ENCODE measurements at regions not wholly inside any gene's neighbourhood (a gene's known extent, or its start where the extent isn't known, plus 50 kb on each side); places are given as distances from the start of the nearest gene placed in this dataset.

GRCh38 chr3:118400886-118401285 lies 633.8 kb downstream of the IGSF11 start:
- TF ChIP-seq POLR2AphosphoS5 (IDR thresholded peaks at IDR 0.05; ENCODE audit: low read depth, low read length) (no peak), TAF1 (IDR thresholded peaks at IDR 0.05; ENCODE audit: borderline replicate concordance, insufficient read depth, low read length) (no peak), SIN3A (IDR thresholded peaks at IDR 0.05; ENCODE audit: borderline replicate concordance, insufficient read depth, low read length) (no peak), FOXP2 (optimal IDR thresholded peaks at IDR 0.05; ENCODE audit: borderline replicate concordance, extremely low read depth, extremely low read length, insufficient read depth) (no peak)
- TF ChIP-seq, protein P1, sequence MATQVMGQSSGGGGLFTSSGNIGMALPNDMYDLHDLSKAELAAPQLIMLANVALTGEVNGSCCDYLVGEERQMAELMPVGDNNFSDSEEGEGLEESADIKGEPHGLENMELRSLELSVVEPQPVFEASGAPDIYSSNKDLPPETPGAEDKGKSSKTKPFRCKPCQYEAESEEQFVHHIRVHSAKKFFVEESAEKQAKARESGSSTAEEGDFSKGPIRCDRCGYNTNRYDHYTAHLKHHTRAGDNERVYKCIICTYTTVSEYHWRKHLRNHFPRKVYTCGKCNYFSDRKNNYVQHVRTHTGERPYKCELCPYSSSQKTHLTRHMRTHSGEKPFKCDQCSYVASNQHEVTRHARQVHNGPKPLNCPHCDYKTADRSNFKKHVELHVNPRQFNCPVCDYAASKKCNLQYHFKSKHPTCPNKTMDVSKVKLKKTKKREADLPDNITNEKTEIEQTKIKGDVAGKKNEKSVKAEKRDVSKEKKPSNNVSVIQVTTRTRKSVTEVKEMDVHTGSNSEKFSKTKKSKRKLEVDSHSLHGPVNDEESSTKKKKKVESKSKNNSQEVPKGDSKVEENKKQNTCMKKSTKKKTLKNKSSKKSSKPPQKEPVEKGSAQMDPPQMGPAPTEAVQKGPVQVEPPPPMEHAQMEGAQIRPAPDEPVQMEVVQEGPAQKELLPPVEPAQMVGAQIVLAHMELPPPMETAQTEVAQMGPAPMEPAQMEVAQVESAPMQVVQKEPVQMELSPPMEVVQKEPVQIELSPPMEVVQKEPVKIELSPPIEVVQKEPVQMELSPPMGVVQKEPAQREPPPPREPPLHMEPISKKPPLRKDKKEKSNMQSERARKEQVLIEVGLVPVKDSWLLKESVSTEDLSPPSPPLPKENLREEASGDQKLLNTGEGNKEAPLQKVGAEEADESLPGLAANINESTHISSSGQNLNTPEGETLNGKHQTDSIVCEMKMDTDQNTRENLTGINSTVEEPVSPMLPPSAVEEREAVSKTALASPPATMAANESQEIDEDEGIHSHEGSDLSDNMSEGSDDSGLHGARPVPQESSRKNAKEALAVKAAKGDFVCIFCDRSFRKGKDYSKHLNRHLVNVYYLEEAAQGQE (IDR thresholded peaks at IDR 0.05; ENCODE audit: insufficient read depth in 1 of 2, low read depth in 2 of 2, low read length in 2 of 2) = no peak

GRCh38 chr3:118401887-118402286 lies 632.8 kb downstream of the IGSF11 start:
- TF ChIP-seq POLR2AphosphoS5 (IDR thresholded peaks at IDR 0.05; ENCODE audit: low read depth, low read length) = no peak
- no peak for TF ChIP-seq FOXP2 (optimal IDR thresholded peaks at IDR 0.05; ENCODE audit: borderline replicate concordance, extremely low read depth, extremely low read length, insufficient read depth)
- TF ChIP-seq TAF1 (IDR thresholded peaks at IDR 0.05; ENCODE audit: borderline replicate concordance, insufficient read depth, low read length) = no peak
- no peak for TF ChIP-seq SIN3A (IDR thresholded peaks at IDR 0.05; ENCODE audit: borderline replicate concordance, insufficient read depth, low read length)
- TF ChIP-seq, protein P1 (IDR thresholded peaks at IDR 0.05; ENCODE audit: insufficient read depth in 1 of 2, low read depth in 2 of 2, low read length in 2 of 2) = no peak

- TF ChIP-seq SIN3A (IDR thresholded peaks at IDR 0.05; ENCODE audit: borderline replicate concordance, insufficient read depth, low read length) (no peak), FOXP2 (optimal IDR thresholded peaks at IDR 0.05; ENCODE audit: borderline replicate concordance, extremely low read depth, extremely low read length, insufficient read depth) (no peak), TAF1 (IDR thresholded peaks at IDR 0.05; ENCODE audit: borderline replicate concordance, insufficient read depth, low read length) (no peak), POLR2AphosphoS5 (IDR thresholded peaks at IDR 0.05; ENCODE audit: low read depth, low read length) (no peak)
- TF ChIP-seq, protein P1 (IDR thresholded peaks at IDR 0.05; ENCODE audit: insufficient read depth in 1 of 2, low read depth in 2 of 2, low read length in 2 of 2) = no peak
These were observed 631.7 kb downstream of the IGSF11 start for GRCh38 chr3:118402971-118403370.

DNA sequence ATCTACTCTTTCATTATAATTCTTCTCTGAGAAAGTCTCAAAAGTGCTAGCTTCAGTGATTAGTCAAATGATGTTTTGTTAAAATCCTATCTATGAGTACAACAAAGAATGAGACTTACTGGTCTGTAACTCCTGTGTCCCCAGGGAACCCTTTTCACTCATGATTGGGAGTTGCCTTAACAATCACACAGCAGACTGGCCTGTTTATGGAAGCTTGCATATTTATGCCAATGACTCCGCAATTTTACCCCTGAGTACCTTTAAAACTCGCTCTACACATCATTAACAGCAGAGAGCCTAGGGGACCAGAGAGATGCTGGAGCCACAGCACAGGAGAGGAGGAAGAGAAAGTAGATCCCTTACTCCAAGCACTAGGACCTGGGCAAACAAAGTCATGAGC lies 628.1 kb downstream of the IGSF11 start:
- TF ChIP-seq SIN3A (IDR thresholded peaks at IDR 0.05; ENCODE audit: borderline replicate concordance, insufficient read depth, low read length) (no peak), TAF1 (IDR thresholded peaks at IDR 0.05; ENCODE audit: borderline replicate concordance, insufficient read depth, low read length) (no peak), FOXP2 (optimal IDR thresholded peaks at IDR 0.05; ENCODE audit: borderline replicate concordance, extremely low read depth, extremely low read length, insufficient read depth) (no peak), POLR2AphosphoS5 (IDR thresholded peaks at IDR 0.05; ENCODE audit: low read depth, low read length) (no peak)
- TF ChIP-seq, protein P1 (IDR thresholded peaks at IDR 0.05; ENCODE audit: insufficient read depth in 1 of 2, low read depth in 2 of 2, low read length in 2 of 2) = no peak

- TF ChIP-seq, protein P1 (IDR thresholded peaks at IDR 0.05; ENCODE audit: insufficient read depth in 1 of 2, low read depth in 2 of 2, low read length in 2 of 2) = no peak
- TF ChIP-seq SIN3A (IDR thresholded peaks at IDR 0.05; ENCODE audit: borderline replicate concordance, insufficient read depth, low read length) = no peak
- TF ChIP-seq FOXP2 (optimal IDR thresholded peaks at IDR 0.05; ENCODE audit: borderline replicate concordance, extremely low read depth, extremely low read length, insufficient read depth) = no peak
- TF ChIP-seq TAF1 (IDR thresholded peaks at IDR 0.05; ENCODE audit: borderline replicate concordance, insufficient read depth, low read length) = no peak
- TF ChIP-seq POLR2AphosphoS5 (IDR thresholded peaks at IDR 0.05; ENCODE audit: low read depth, low read length) = no peak
These were observed 626.2 kb downstream of the IGSF11 start for GRCh38 chr3:118408431-118408830.

Data from PFSK-1 (cell line).